ENCODE measurements at regions not wholly inside any gene's neighbourhood (a gene's known extent, or its start where the extent isn't known, plus 50 kb on each side); places are given as distances from the start of the nearest gene placed in this dataset.
"Not testable (repeated sequence)": the region's sequence is repeated elsewhere in the genome, so short reads cannot be mapped to it uniquely, and the experiment has no call there.

GRCh38 chr4:189221691-189222090 is 719.0 kb upstream of the FRG1 start:
- ChIA-PET CTCF (no interaction called here), POLR2A (ENCODE audit: unreplicated experiment) (no interaction called here)
- no peak overlapping the region for H3K9ac ChIP-seq (ENCODE audit: low read length)
- no peaks in the 10 kb centered on the region for H3K9me2 ChIP-seq (replicated peaks; ENCODE audit: low read length)
- DNase-seq (no peak), ATAC-seq (no peak)
- H4K20me1 ChIP-seq (ENCODE audit: low read length) = no peaks in the 10 kb centered on the region
- no peak overlapping the region for H2AFZ ChIP-seq (ENCODE audit: low read length)
- no peaks in the 10 kb centered on the region for H3K79me2 ChIP-seq (ENCODE audit: low read length)
- no peaks in the 10 kb centered on the region for H3K9me3 ChIP-seq (ENCODE audit: low read length)
- no peaks in the 10 kb centered on the region for H3F3A ChIP-seq (ENCODE audit: low read length, unreplicated experiment)
- intact Hi-C loops (cut with micrococcal nuclease) = no loop called here
- no peaks in the 10 kb centered on the region for H3K36me3 ChIP-seq (ENCODE audit: low read depth, low read length)
- H3K4me2 ChIP-seq (ENCODE audit: low read length) = no peak overlapping the region
- no peaks in the 10 kb centered on the region; the same call in 1 of the 2 replicates for H3K27me3 ChIP-seq (ENCODE audit: low read length)
- no peak overlapping the region for H3K4me3 ChIP-seq (ENCODE audit: low read length)
- no TSS peak for BruUV-seq (replicated peaks)
- no peaks in the 10 kb centered on the region for H3K4me1 ChIP-seq (ENCODE audit: insufficient read depth, low read length)
- no peak overlapping the region for H3K27ac ChIP-seq (ENCODE audit: low read length)
- TF ChIP-seq EZH2 (IDR thresholded peaks at IDR 0.05; ENCODE audit: low read length, unreplicated experiment) (no peak), EZH2phosphoT487 (IDR thresholded peaks at IDR 0.05; ENCODE audit: borderline replicate concordance, low read length) (no peak)
- TF ChIP-seq, protein P1, sequence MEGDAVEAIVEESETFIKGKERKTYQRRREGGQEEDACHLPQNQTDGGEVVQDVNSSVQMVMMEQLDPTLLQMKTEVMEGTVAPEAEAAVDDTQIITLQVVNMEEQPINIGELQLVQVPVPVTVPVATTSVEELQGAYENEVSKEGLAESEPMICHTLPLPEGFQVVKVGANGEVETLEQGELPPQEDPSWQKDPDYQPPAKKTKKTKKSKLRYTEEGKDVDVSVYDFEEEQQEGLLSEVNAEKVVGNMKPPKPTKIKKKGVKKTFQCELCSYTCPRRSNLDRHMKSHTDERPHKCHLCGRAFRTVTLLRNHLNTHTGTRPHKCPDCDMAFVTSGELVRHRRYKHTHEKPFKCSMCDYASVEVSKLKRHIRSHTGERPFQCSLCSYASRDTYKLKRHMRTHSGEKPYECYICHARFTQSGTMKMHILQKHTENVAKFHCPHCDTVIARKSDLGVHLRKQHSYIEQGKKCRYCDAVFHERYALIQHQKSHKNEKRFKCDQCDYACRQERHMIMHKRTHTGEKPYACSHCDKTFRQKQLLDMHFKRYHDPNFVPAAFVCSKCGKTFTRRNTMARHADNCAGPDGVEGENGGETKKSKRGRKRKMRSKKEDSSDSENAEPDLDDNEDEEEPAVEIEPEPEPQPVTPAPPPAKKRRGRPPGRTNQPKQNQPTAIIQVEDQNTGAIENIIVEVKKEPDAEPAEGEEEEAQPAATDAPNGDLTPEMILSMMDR (conservative IDR thresholded peaks at IDR 0.05; ENCODE audit: low read depth, low read length) = no peak

DNA sequence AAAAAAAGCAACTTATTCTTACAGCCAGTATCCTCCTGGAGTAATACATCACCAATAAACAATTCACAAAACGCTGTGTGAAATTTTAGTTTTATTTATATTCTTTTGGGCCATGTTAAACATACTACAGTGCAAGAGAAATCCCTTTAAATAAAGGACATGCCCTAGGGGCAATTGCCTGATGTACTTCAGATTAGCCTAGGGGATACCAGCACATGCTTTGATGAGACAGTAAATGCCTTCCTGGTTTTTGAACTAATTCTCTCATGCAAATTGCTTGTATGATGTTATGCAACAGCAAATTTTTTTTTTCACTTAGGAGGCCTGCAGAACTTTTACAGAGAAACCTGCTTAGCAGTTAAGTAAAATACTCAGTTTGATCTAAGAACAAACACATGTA is 711.9 kb upstream of the FRG1 start:
- no peak overlapping the region for H3K27ac ChIP-seq (ENCODE audit: low read length)
- H3K9me2 ChIP-seq (replicated peaks; ENCODE audit: low read length) = no peaks in the 10 kb centered on the region
- ChIA-PET CTCF (no interaction called here), POLR2A (ENCODE audit: unreplicated experiment) (no interaction called here)
- no peaks in the 10 kb centered on the region; the same call in 1 of the 2 replicates for H3K27me3 ChIP-seq (ENCODE audit: low read length)
- no peaks in the 10 kb centered on the region for H3K36me3 ChIP-seq (ENCODE audit: low read depth, low read length)
- no peak for ATAC-seq
- no peak overlapping the region for H2AFZ ChIP-seq (ENCODE audit: low read length)
- no peaks in the 10 kb centered on the region for H3K9me3 ChIP-seq (ENCODE audit: low read length)
- BruUV-seq (replicated peaks) = no TSS peak
- intact Hi-C loops (cut with micrococcal nuclease) = no loop called here
- H3K4me1 ChIP-seq (ENCODE audit: insufficient read depth, low read length) = no peaks in the 10 kb centered on the region
- H4K20me1 ChIP-seq (ENCODE audit: low read length) = no peaks in the 10 kb centered on the region
- H3K9ac ChIP-seq (ENCODE audit: low read length) = no peak overlapping the region
- H3K4me2 ChIP-seq (ENCODE audit: low read length) = no peak overlapping the region
- H3K79me2 ChIP-seq (ENCODE audit: low read length) = no peaks in the 10 kb centered on the region
- TF ChIP-seq EZH2phosphoT487 (IDR thresholded peaks at IDR 0.05; ENCODE audit: borderline replicate concordance, low read length) (no peak), EZH2 (IDR thresholded peaks at IDR 0.05; ENCODE audit: low read length, unreplicated experiment) (no peak)
- TF ChIP-seq, protein P1 (conservative IDR thresholded peaks at IDR 0.05; ENCODE audit: low read depth, low read length) = no peak
- no peak overlapping the region for H3K4me3 ChIP-seq (ENCODE audit: low read length)
- H3F3A ChIP-seq (ENCODE audit: low read length, unreplicated experiment) = no peaks in the 10 kb centered on the region
- DNase-seq = no peak

GRCh38 chr4:189232274-189232673 is 708.4 kb upstream of the FRG1 start:
- intact Hi-C loops (cut with micrococcal nuclease) = no loop called here
- Histone ChIP-seq H3K4me2 (ENCODE audit: low read length) (no peak overlapping the region), H3K27ac (ENCODE audit: low read length) (no peak overlapping the region), H3F3A (ENCODE audit: low read length, unreplicated experiment) (no peaks in the 10 kb centered on the region), H3K9ac (ENCODE audit: low read length) (no peak overlapping the region), H3K36me3 (ENCODE audit: low read depth, low read length) (no peaks in the 10 kb centered on the region), H3K4me1 (ENCODE audit: insufficient read depth, low read length) (no peaks in the 10 kb centered on the region), H4K20me1 (ENCODE audit: low read length) (no peaks in the 10 kb centered on the region), H3K79me2 (ENCODE audit: low read length) (no peaks in the 10 kb centered on the region), H3K27me3 (ENCODE audit: low read length) (no peaks in the 10 kb centered on the region), H3K4me3 (ENCODE audit: low read length) (no peak overlapping the region), H3K9me3 (ENCODE audit: low read length) (no peaks in the 10 kb centered on the region), H3K9me2 (replicated peaks; ENCODE audit: low read length) (no peaks in the 10 kb centered on the region), H2AFZ (ENCODE audit: low read length) (no peak overlapping the region)
- ChIA-PET POLR2A (ENCODE audit: unreplicated experiment) (no interaction called here), CTCF (no interaction called here)
- no TSS peak for BruUV-seq (replicated peaks)
- ATAC-seq (no peak), DNase-seq (no peak)
- TF ChIP-seq EZH2phosphoT487 (IDR thresholded peaks at IDR 0.05; ENCODE audit: borderline replicate concordance, low read length) (no peak), EZH2 (IDR thresholded peaks at IDR 0.05; ENCODE audit: low read length, unreplicated experiment) (no peak)
- TF ChIP-seq, protein P1 (conservative IDR thresholded peaks at IDR 0.05; ENCODE audit: low read depth, low read length) = no peak

- DNase-seq; POLR2A ChIA-PET (ENCODE audit: unreplicated experiment): not testable (repeated sequence)
Measured at GRCh38 chr4:189233754-189234153, 706.9 kb upstream of the FRG1 start.

More at GRCh38 chr4:189233754-189234153, 706.9 kb upstream of the FRG1 start:
- H3K9me2 ChIP-seq (replicated peaks; ENCODE audit: low read length); H3K27me3 ChIP-seq (ENCODE audit: low read length); H3K4me3 ChIP-seq (ENCODE audit: low read length); H3K4me2 ChIP-seq (ENCODE audit: low read length); ATAC-seq; H3K79me2 ChIP-seq (ENCODE audit: low read length); H3K36me3 ChIP-seq (ENCODE audit: low read depth, low read length); H3K9me3 ChIP-seq (ENCODE audit: low read length); H3K27ac ChIP-seq (ENCODE audit: low read length); H3F3A ChIP-seq (ENCODE audit: low read length, unreplicated experiment); H2AFZ ChIP-seq (ENCODE audit: low read length); H4K20me1 ChIP-seq (ENCODE audit: low read length); intact Hi-C loops (cut with micrococcal nuclease); BruUV-seq (replicated peaks); H3K9ac ChIP-seq (ENCODE audit: low read length); H3K4me1 ChIP-seq (ENCODE audit: insufficient read depth, low read length); CTCF ChIA-PET: not testable (repeated sequence)

Measured in PC-3 (cell line).